ENCODE measurements at regions not wholly inside any gene's neighbourhood (a gene's known extent, or its start where the extent isn't known, plus 50 kb on each side); places are given as distances from the start of the nearest gene placed in this dataset.
A peak's percentile ranks its signal among the peaks of the same experiment; 100 is the strongest.
"Not testable (repeated sequence)": the region's sequence is repeated elsewhere in the genome, so short reads cannot be mapped to it uniquely, and the experiment has no call there.

DNA sequence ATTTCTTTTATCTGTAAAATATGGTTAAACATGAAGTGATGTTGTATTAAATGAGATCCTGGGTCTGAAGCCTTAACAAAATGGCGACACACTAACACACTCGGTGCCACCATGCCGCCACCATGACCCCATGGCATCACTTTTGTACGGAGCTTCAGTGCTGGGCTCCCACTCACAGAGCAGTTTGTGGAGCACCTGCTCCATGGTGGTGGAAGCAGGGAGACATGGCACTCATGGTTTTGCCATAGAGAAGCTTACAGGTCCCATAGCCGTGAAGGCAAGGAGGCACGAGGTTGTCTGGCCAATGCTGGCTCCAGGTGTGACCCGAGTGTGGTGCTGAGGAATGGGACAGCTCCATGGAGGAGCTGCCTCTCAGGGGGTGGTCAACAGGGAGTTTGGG, 63.5 kb upstream of the EN2 start:
- H3K36me3 ChIP-seq (replicated peaks), result no peaks in the 10 kb centered on the region
- in situ Hi-C loops (cut with MboI; ENCODE audit: low sequenced_read_pairs), result loop anchor here (25.0 kb wide), 1 partner anchor 368 kb away; no protein-coding TSS in a partner anchor
- no peaks in the 10 kb centered on the region for H3K4me1 ChIP-seq
- H3K27me3 ChIP-seq (ENCODE audit: low read depth), result 0 out of 2 replicates have a peak, but pooled peaks cover 3% of the 10 kb centered on the region
- H3K9me3 ChIP-seq, result no peaks in the 10 kb centered on the region
- H3K4me3 ChIP-seq, result no peak overlapping the region
- no peak for DNase-seq (ENCODE audit: low spot score in 2 of 2)

DNA sequence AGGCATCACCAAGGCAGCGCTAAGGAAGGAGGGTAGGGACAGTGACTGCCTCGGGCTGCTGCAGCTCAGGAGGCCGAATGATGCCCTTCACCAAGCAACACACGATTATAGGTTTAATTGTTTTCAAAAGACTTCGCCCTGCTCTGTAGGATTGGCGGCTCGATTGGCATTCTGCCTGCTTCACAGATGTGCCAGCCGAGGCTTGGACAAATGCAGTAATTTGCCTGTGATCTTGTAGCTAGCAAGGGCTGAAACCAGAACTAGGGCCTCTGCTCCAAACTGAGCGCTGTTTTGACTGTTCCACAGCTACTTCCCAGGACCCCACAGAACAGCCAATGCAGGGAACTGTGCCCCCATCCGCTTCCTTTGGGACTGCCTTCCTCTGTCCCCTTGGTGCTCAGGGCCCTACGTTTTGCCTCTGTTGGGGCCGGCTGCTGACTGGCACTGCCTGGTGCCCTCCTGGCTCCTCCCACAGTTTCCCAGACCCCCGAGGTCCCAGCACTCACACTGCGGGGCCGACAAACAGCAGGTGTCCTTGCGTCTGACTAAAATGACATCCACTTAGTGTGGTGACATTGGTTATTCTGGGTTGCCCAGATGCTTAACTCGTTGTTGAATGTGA, 62.6 kb upstream of the EN2 start:
- no peak for DNase-seq (ENCODE audit: low spot score in 2 of 2)

DNA sequence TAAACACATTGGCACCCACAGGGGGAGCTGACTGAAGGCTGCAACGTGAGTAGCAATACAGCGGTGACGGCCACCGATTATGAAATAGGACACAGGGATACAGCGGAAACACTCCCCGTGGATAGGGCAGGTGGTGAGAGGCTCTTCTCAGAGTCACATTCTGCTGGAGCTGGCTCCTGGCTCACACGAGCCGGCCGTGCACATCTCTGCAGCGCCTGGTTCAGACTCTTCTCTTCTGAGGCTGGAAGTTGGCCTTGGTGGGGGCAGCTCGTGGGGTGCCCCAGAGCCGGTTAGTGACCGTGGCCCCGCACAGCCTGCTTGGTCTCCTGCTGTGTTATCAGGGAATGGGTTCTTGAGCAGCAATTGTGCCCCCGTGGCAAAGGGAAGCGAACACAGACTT, 61.3 kb upstream of the EN2 start:
- Histone ChIP-seq H3K9me3 (no peaks in the 10 kb centered on the region; the same call in 1 of the 2 replicates), H3K4me1 (no peaks in the 10 kb centered on the region), H3K4me3 (no peak overlapping the region), H3K27me3 (ENCODE audit: low read depth) (no peaks in the 10 kb centered on the region; the same call in 1 of the 2 replicates), H3K36me3 (replicated peaks) (no peaks in the 10 kb centered on the region)
- no peak for DNase-seq (ENCODE audit: low spot score in 2 of 2)
- in situ Hi-C loops (cut with MboI; ENCODE audit: low sequenced_read_pairs), result loop anchor here (25.0 kb wide), 1 partner anchor 366 kb away; no protein-coding TSS in a partner anchor

More for the DNA sequence above, 62.6 kb upstream of the EN2 start:
- Histone ChIP-seq H3K36me3 (replicated peaks) (no peaks in the 10 kb centered on the region), H3K4me1 (no peaks in the 10 kb centered on the region), H3K4me3 (no peak overlapping the region), H3K27me3 (ENCODE audit: low read depth) (no peaks in the 10 kb centered on the region), H3K9me3 (no peaks in the 10 kb centered on the region)
- in situ Hi-C loops (cut with MboI; ENCODE audit: low sequenced_read_pairs), result loop anchor here (25.0 kb wide), 1 partner anchor 367 kb away; no protein-coding TSS in a partner anchor

DNA sequence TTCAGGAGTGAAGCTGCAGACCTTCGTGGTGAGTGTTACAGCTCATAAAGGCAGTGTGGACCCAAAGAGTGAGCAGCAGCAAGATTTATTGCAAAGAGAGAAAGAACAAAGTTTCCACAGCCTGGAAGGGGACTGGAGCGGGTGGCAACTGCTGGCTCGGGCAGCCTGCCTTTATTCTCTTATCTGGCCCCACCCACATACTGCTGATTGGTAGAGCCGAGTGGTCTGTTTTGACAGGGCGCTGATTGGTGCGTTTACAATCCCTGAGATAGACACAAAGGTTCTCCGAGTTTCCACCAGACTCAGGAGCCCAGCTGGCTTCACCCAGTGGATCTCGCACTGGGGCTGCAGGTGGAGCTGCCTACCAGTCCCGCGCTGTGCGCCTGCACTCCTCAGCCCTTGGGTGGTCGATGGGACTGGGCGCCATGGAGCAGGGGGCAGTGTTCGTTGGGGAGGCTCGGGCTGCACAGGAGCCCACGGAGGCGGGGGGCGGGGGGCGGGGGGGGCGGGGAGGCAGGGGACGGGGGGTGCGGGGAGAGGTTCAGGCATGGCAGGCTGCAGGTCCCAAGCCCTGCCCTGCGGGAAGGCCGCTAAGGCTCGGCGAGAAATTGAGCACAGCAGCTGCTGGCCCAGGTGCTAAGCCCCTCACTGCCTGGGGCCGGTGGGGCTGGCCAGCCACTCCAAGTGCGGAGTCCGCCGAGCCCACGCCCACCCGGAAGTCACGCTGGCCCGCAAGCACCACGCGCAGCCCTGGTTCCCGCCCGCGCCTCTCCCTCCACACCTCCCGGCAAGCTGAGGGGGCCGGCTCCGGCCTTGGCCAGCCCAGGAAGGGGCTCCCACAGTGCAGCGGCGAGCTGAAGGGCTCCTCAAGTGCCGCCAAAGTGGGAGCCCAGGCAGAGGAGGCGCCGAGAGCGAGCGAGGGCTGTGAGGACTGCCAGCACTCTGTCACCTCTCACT, 59.9 kb upstream of the EN2 start:
- not testable (repeated sequence) for H3K9me3 ChIP-seq; DNase-seq (ENCODE audit: low spot score in 2 of 2); H3K4me1 ChIP-seq; H3K27me3 ChIP-seq (ENCODE audit: low read depth); H3K4me3 ChIP-seq; H3K36me3 ChIP-seq (replicated peaks)
- in situ Hi-C loops (cut with MboI; ENCODE audit: low sequenced_read_pairs), result loop anchor here (25.0 kb wide), 1 partner anchor 364 kb away; no protein-coding TSS in a partner anchor

DNA sequence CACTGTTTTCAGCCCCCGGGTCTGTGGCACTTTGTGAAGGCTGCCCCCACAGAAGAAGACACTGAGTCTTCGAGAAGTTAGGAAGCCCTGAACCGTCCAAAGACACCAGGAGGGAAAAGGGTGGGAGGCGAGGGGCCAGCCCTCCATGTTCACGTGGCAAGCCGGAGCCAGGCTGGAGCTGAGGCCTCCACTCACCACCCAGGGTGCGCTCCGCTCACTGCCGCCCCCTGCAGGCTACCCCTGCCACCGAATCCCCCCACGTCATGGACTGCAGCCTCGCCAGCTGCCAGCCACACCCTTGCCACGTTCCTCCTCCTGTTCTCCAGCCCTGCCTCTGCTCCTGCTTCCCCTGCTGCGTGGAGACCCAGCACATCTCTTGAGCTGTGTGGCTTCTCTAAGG, 59.0 kb upstream of the EN2 start:
- Histone ChIP-seq H3K4me1 (no peaks in the 10 kb centered on the region), H3K4me3 (no peak overlapping the region), H3K36me3 (replicated peaks) (no peaks in the 10 kb centered on the region), H3K27me3 (ENCODE audit: low read depth) (no peaks in the 10 kb centered on the region; the same call in 1 of the 2 replicates), H3K9me3 (no peaks in the 10 kb centered on the region; the same call in 1 of the 2 replicates)
- in situ Hi-C loops (cut with MboI; ENCODE audit: low sequenced_read_pairs), result loop anchor here (25.0 kb wide), 1 partner anchor 363 kb away; no protein-coding TSS in a partner anchor
- peak in 1 of 2 experiments; percentile 56 for DNase-seq (ENCODE audit: low spot score in 2 of 2)

DNA sequence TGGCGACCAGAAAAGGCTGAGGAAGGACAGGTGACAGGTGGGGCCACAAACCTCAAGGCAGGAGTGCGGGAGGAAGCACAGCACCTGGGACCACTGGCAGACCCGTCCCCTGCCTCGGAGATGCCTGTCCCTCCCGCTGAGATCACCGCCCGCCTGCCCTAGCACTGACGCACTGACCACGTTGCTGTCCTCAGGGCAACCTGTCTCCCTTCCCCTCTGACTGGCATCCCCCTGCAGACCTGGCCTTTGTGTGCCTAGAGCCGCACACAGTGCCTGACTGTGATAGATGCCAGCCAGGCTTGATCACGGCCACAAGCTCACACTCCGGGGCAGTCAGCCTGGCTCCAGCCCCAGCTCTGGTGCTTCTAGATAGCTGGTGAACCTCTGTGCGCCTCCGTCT, 58.4 kb upstream of the EN2 start:
- no peak overlapping the region for H3K4me3 ChIP-seq
- DNase-seq (ENCODE audit: low spot score in 2 of 2), result no peak
- no peaks in the 10 kb centered on the region; the same call in 1 of the 2 replicates for H3K9me3 ChIP-seq
- in situ Hi-C loops (cut with MboI; ENCODE audit: low sequenced_read_pairs), result loop anchor here (25.0 kb wide), 1 partner anchor 363 kb away; no protein-coding TSS in a partner anchor
- no peaks in the 10 kb centered on the region; the same call in 1 of the 2 replicates for H3K27me3 ChIP-seq (ENCODE audit: low read depth)
- H3K36me3 ChIP-seq (replicated peaks), result no peaks in the 10 kb centered on the region
- no peaks in the 10 kb centered on the region for H3K4me1 ChIP-seq

DNA sequence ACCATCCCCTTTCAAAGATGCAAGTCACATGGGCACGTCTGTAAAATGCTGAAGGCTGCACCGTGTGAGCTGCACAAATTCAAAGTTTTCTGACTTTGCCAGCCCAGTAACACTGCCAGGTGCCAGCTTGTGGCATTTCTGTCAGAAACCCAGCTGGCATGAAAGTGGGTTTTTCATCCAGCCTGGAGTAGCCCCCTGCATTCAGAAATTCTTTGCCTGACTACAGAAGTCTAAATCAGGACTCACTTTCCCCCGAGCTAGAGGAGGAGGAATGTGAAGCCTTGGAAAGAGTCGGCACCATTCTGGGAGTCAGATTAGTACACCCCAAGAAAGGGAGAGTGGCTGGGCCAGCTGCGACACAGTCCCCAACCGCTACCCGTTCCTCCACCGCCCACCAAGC, 56.7 kb upstream of the EN2 start:
- no peaks in the 10 kb centered on the region; the same call in 1 of the 2 replicates for H3K27me3 ChIP-seq (ENCODE audit: low read depth)
- H3K36me3 ChIP-seq (replicated peaks), result no peaks in the 10 kb centered on the region
- no peaks in the 10 kb centered on the region for H3K4me1 ChIP-seq
- no peak overlapping the region for H3K4me3 ChIP-seq
- H3K9me3 ChIP-seq, result no peaks in the 10 kb centered on the region; the same call in 1 of the 2 replicates
- no peak for DNase-seq (ENCODE audit: low spot score in 2 of 2)
- in situ Hi-C loops (cut with MboI; ENCODE audit: low sequenced_read_pairs), result no loop called here

DNA sequence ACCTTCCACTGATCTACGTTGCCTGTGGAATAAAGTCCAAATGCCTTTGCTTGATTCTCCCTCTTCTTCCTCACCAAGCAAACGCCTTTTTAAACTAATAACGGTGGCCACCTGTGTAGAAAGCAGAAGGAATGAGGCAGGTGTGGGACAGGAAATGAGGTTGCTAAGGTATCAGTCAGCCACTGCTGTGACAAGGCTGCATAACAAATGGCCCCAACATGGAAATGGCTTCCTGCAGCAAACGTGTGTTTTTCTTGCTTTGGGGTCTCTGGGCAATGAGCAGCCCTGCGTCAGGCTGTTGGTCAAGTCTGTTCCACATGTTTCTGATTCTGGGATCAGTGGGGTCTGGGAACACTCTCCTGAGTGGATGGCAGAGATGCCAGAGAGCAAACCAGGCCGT, 56.0 kb upstream of the EN2 start:
- Histone ChIP-seq H3K9me3 (no peaks in the 10 kb centered on the region; the same call in 1 of the 2 replicates), H3K4me1 (no peaks in the 10 kb centered on the region), H3K4me3 (no peak overlapping the region), H3K27me3 (ENCODE audit: low read depth) (no peaks in the 10 kb centered on the region; the same call in 1 of the 2 replicates), H3K36me3 (replicated peaks) (no peaks in the 10 kb centered on the region)
- DNase-seq (ENCODE audit: low spot score in 2 of 2), result no peak
- in situ Hi-C loops (cut with MboI; ENCODE audit: low sequenced_read_pairs), result no loop called here

DNA sequence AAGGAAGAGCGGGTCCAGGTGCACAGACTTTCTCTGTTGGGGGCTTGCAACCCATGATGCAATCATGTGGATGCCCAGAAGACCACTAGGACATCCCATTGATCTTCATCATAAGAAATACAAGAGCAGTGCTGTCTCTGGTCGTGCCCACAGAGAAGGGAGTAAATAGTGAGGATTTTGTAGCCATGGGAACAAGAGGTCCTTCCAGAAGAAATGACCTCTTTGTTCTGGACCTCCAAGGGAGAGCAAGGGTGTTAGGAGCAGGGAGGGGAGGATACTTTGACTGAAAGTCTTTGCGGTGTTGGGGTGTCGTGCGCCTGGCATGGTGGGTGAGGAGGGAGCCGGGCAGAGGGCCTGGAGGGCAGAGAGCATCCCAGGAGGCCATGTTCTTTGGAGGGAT, 55.0 kb upstream of the EN2 start:
- in situ Hi-C loops (cut with MboI; ENCODE audit: low sequenced_read_pairs), result no loop called here
- no peaks in the 10 kb centered on the region for H3K36me3 ChIP-seq (replicated peaks)

DNA sequence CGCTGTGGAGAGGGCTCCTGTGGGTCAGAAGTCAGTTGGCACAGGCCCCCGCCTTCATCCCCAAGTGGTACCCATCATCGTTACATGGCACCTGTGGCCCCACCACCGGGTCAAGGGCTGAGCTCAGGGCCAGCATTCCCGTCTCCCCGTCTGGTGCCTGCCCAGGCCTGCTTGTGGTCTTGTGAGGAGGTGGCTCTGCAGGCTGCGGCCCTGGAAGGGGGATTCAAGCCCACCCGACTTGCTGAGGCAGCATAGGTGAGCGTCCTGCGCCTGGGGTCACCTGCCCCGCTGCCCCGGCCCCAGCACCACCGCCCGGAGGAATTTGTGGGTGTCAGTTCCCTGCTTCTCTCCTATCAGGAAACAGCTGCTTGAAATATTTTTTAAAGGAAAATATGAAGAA, 53.0 kb upstream of the EN2 start:
- in situ Hi-C loops (cut with MboI; ENCODE audit: low sequenced_read_pairs), result no loop called here
- no peaks in the 10 kb centered on the region; the same call in 1 of the 2 replicates for H3K9me3 ChIP-seq
- no peaks in the 10 kb centered on the region; the same call in 1 of the 2 replicates for H3K27me3 ChIP-seq (ENCODE audit: low read depth)
- no peaks in the 10 kb centered on the region for H3K36me3 ChIP-seq (replicated peaks)
- no peak for DNase-seq (ENCODE audit: low spot score in 2 of 2)
- H3K4me1 ChIP-seq, result no peaks in the 10 kb centered on the region
- no peak overlapping the region for H3K4me3 ChIP-seq

More for the DNA sequence above, 55.0 kb upstream of the EN2 start:
- Histone ChIP-seq H3K4me3 (no peak overlapping the region), H3K9me3 (no peaks in the 10 kb centered on the region; the same call in 1 of the 2 replicates), H3K27me3 (ENCODE audit: low read depth) (no peaks in the 10 kb centered on the region; the same call in 1 of the 2 replicates), H3K4me1 (no peaks in the 10 kb centered on the region)
- no peak for DNase-seq (ENCODE audit: low spot score in 2 of 2)

DNA sequence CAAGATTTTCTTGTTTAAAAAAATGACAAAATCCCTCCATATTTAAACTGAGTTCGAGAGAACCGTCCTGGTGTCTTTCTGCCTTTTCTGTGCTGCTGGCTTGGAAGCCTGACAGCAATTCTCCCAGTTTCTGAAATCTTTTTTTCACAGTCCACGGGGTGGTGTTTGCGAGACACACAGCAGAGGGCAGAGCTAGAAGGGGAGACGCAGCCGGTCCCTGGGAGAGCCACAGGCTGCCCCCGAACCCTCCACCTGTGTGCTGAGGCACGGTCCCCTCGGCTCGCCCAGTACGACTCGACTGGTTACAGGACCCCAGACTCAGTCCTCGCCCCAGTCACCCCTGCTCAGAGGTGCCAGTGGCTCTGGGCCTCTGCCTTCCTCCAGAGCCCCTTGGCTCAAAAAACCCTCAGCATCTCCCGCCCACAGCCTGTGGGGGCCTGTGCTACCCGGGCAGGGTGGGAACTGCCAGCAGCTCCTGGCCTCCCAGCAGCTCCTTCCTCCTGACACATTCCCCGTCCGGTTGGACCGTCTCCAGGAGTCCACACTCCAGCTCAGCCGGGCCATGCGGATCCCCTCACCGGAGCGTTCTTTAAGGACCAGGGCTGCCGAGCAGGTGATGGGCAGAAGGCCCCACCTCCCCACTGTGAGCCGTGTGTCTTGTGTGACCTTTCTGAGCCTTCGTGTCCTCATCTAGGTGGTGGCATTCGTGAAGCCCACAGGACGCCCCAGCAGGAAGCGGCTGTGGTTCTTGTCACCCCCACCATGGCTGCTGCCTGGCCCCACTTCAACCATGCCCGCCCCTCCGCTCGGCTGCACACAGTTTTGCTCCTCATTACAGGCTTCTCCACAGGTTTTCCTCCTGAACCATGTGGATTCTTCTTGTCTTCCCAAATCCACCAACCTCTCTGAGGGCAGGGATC, 52.3 kb upstream of the EN2 start:
- no peaks in the 10 kb centered on the region for H3K36me3 ChIP-seq (replicated peaks)
- H3K4me1 ChIP-seq, result no peaks in the 10 kb centered on the region
- H3K4me3 ChIP-seq, result no peak overlapping the region
- no peaks in the 10 kb centered on the region; the same call in 1 of the 2 replicates for H3K27me3 ChIP-seq (ENCODE audit: low read depth)
- no peak for DNase-seq (ENCODE audit: low spot score in 2 of 2)
- in situ Hi-C loops (cut with MboI; ENCODE audit: low sequenced_read_pairs), result no loop called here
- no peaks in the 10 kb centered on the region; the same call in 1 of the 2 replicates for H3K9me3 ChIP-seq

DNA sequence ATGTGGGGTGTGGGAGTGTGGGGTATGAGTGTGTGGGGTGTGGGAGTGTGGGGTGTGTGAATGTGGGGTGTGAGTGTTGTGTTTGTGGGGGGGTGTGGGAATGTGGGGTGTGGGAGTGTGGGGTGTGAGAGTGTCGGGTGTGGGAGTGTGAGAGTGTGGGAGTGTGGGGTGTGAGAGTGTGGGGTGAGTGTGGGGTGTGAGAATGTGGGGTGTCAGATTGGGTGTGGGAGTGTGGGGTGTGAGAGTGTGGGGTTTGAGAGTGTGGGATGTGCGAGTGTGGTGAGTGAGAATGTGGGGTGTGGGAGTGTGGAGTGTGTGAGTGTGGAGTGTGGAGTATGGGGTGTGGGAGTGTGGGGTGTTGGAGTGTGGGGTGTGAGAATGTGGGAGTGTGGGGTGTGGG, 50.1 kb upstream of the EN2 start:
- H3K4me1 ChIP-seq, result no peaks in the 10 kb centered on the region
- in situ Hi-C loops (cut with MboI; ENCODE audit: low sequenced_read_pairs), result no loop called here
- H3K9me3 ChIP-seq, result no peaks in the 10 kb centered on the region; the same call in 1 of the 2 replicates
- H3K4me3 ChIP-seq, result no peak overlapping the region
- DNase-seq (ENCODE audit: low spot score in 2 of 2), result no peak
- H3K27me3 ChIP-seq (ENCODE audit: low read depth), result no peaks in the 10 kb centered on the region
- H3K36me3 ChIP-seq (replicated peaks), result no peaks in the 10 kb centered on the region
